GM23248 (cell line): ENCODE measurements at regions not wholly inside any gene's neighbourhood (a gene's known extent, or its start where the extent isn't known, plus 50 kb on each side); places are given as distances from the start of the nearest gene placed in this dataset.
A peak's percentile ranks its signal among the peaks of the same experiment; 100 is the strongest.

ENCODE experiments used
- DNase-seq: peaks from one replicate; pipeline ENCODE4 v3.0.0-alpha.2; 2015
- H2AFZ ChIP-seq: fragments of 200-600 bp; sonication (generic); 2 replicates; pipeline ENCODE4 v1.6.1; 2016; ENCODE audit warnings: antibody characterized with exemption
- H3F3A ChIP-seq: fragments of 200-600 bp; sonication (generic); 2 replicates; pipeline ENCODE4 v1.6.1; 2016; ENCODE audit warnings: mild to moderate bottlenecking, antibody characterized with exemption, mixed run types; ENCODE audit not compliant: insufficient read depth
- H3K27ac ChIP-seq: fragments of 200-600 bp; sonication (generic); 2 replicates; pipeline ENCODE4 v1.5.1; 2016; ENCODE audit warnings: mild to moderate bottlenecking
- H3K27me3 ChIP-seq: fragments of 200-600 bp; sonication (generic); replicated peaks from 2 replicates; pipeline ENCODE4 v1.6.1; 2016; ENCODE audit warnings: mild to moderate bottlenecking; ENCODE audit not compliant: insufficient read depth
- H3K36me3 ChIP-seq: fragments of 200-600 bp; sonication (generic); 2 replicates; pipeline ENCODE4 v1.6.1; 2016; ENCODE audit warnings: low read depth, mild to moderate bottlenecking
- H3K4me1 ChIP-seq: fragments of 200-600 bp; sonication (generic); 2 replicates; pipeline ENCODE4 v1.6.1; 2016; ENCODE audit warnings: mild to moderate bottlenecking; ENCODE audit not compliant: insufficient read depth
- H3K4me2 ChIP-seq: fragments of 200-600 bp; sonication (generic); one replicate; pipeline ENCODE4 v1.6.1; 2016; ENCODE audit warnings: mild to moderate bottlenecking; ENCODE audit not compliant: unreplicated experiment
- H3K4me3 ChIP-seq: fragments of 200-600 bp; sonication (generic); 2 replicates; pipeline ENCODE4 v1.5.1; 2016; ENCODE audit warnings: mild to moderate bottlenecking
- H3K79me2 ChIP-seq: fragments of 200-600 bp; sonication (generic); 2 replicates; pipeline ENCODE4 v1.6.1; 2016; ENCODE audit warnings: mild to moderate bottlenecking; ENCODE audit not compliant: insufficient read depth
- H3K9ac ChIP-seq: fragments of 200-600 bp; sonication (generic); 2 replicates; pipeline ENCODE4 v1.6.1; 2016; ENCODE audit warnings: mild to moderate bottlenecking
- H3K9me2 ChIP-seq: fragments of 200-600 bp; sonication (generic); 2 replicates; pipeline ENCODE4 v1.6.1; 2016; ENCODE audit warnings: mixed run types, mild to moderate bottlenecking, moderate library complexity; ENCODE audit not compliant: insufficient read depth
- H3K9me3 ChIP-seq: fragments of 200-600 bp; sonication (generic); one replicate; pipeline ENCODE4 v1.6.1; 2017; ENCODE audit warnings: low read depth
- H4K20me1 ChIP-seq: fragments of 200-600 bp; sonication (generic); 2 replicates; pipeline ENCODE4 v1.6.0; 2016; ENCODE audit not compliant: insufficient read depth
- EZH2 ChIP-seq: fragments of 200-600 bp; sonication (generic); IDR thresholded peaks from 2 replicates; pipeline ENCODE4 v1.6.1; 2018; ENCODE audit warnings: antibody characterized with exemption, mild to moderate bottlenecking; ENCODE audit not compliant: insufficient read depth, poor library complexity, severe bottlenecking
- EZH2phosphoT487 ChIP-seq: fragments of 200-600 bp; sonication (generic); IDR thresholded peaks from 2 replicates; pipeline ENCODE4 v1.6.1; 2018; ENCODE audit warnings: antibody characterized with exemption, moderate library complexity, mild to moderate bottlenecking, low read depth; ENCODE audit not compliant: insufficient read depth
- WGBS, 2 experiments: methylation state at CpG; one replicate each; pipeline ENCODE4 v1.1.6; 2015 to 2017; ENCODE audit warnings: low lambda C conversion rate in 2 of 2, low coverage in 1 of 2; ENCODE audit errors: missing lambda C conversion rate in 2 of 2; 5-methylcytosine and 5-hydroxymethylcytosine counted together
- in situ Hi-C: fragments of 300-500 bp; cut with MboI; formaldehyde crosslinking; loops from 2 replicates; pipeline ENCODE4 v1.15.0; 2020

GRCh38 chr9:80874276-80874675 is 815.1 kb downstream of the TLE1 start:
- H3K4me1 ChIP-seq = 0 out of 2 replicates have a peak, but pooled peaks cover 5% of the 10 kb centered on the region
- no peak overlapping the region for H2AFZ ChIP-seq
- no peaks in the 10 kb centered on the region for H3K36me3 ChIP-seq
- H4K20me1 ChIP-seq = no peaks in the 10 kb centered on the region
- H3K9me2 ChIP-seq = no peaks in the 10 kb centered on the region; the same call in 1 of the 2 replicates
- no peak overlapping the region for H3K4me3 ChIP-seq
- no peaks in the 10 kb centered on the region for H3K9me3 ChIP-seq
- peak; percentile 42 for DNase-seq
- H3F3A ChIP-seq = peaks cover 4% of the 10 kb centered on the region
- WGBS, 2 experiments = 9 to 20% methylated on average over 1 of the region's 1 CpG
- H3K27me3 ChIP-seq = peaks cover 4% of the 10 kb centered on the region; the same call in 1 of the 2 replicates
- no peaks in the 10 kb centered on the region for H3K79me2 ChIP-seq
- no peak overlapping the region for H3K9ac ChIP-seq
- no peak for TF ChIP-seq EZH2
- no peak for TF ChIP-seq EZH2phosphoT487
- H3K4me2 ChIP-seq = no peak overlapping the region
- H3K27ac ChIP-seq = no peak overlapping the region
- in situ Hi-C loops = no loop called here

GRCh38 chr9:80873861-80874260 is 815.5 kb downstream of the TLE1 start:
- Histone ChIP-seq H3K9ac (no peak overlapping the region), H3F3A (peaks cover 4% of the 10 kb centered on the region), H3K4me2 (no peak overlapping the region), H3K27me3 (peaks cover 4% of the 10 kb centered on the region; the same call in 1 of the 2 replicates), H3K79me2 (no peaks in the 10 kb centered on the region), H4K20me1 (no peaks in the 10 kb centered on the region), H3K4me1 (0 out of 2 replicates have a peak, but pooled peaks cover 5% of the 10 kb centered on the region), H3K9me2 (no peaks in the 10 kb centered on the region; the same call in 1 of the 2 replicates), H3K9me3 (no peaks in the 10 kb centered on the region), H2AFZ (no peak overlapping the region), H3K27ac (no peak overlapping the region), H3K36me3 (no peaks in the 10 kb centered on the region), H3K4me3 (no peak overlapping the region)
- WGBS, 2 experiments = 0 to 1% methylated on average over 2 of the region's 2 CpGs
- in situ Hi-C loops = no loop called here
- peak; percentile 10 for DNase-seq
- TF ChIP-seq EZH2phosphoT487 = no peak
- no peak for TF ChIP-seq EZH2

- in situ Hi-C loops = no loop called here
- TF ChIP-seq EZH2 = no peak
- TF ChIP-seq EZH2phosphoT487 = no peak
Measured at GRCh38 chr9:80871596-80871995, 817.8 kb downstream of the TLE1 start.

GRCh38 chr9:80867731-80868130 is 821.6 kb downstream of the TLE1 start:
- no peaks in the 10 kb centered on the region for H3K27me3 ChIP-seq
- in situ Hi-C loops = no loop called here
- no peak for TF ChIP-seq EZH2phosphoT487
- TF ChIP-seq EZH2 = no peak
- no peaks in the 10 kb centered on the region for H3K9me2 ChIP-seq
- no peak overlapping the region for H2AFZ ChIP-seq
- no peaks in the 10 kb centered on the region for H3K36me3 ChIP-seq
- no peak overlapping the region for H3K4me3 ChIP-seq
- H3K79me2 ChIP-seq = no peaks in the 10 kb centered on the region
- no peak overlapping the region for H3K4me2 ChIP-seq
- H3K9ac ChIP-seq = no peak overlapping the region
- no peaks in the 10 kb centered on the region for H3K9me3 ChIP-seq
- no peak overlapping the region for H3K27ac ChIP-seq
- no peaks in the 10 kb centered on the region for H3K4me1 ChIP-seq
- H3F3A ChIP-seq = no peaks in the 10 kb centered on the region
- DNase-seq = no peak
- no peaks in the 10 kb centered on the region for H4K20me1 ChIP-seq

More at GRCh38 chr9:80871596-80871995, 817.8 kb downstream of the TLE1 start:
- H3K4me3 ChIP-seq = no peak overlapping the region
- H3K9me2 ChIP-seq = no peaks in the 10 kb centered on the region
- 0 out of 2 replicates have a peak, but pooled peaks cover 5% of the 10 kb centered on the region for H3K4me1 ChIP-seq
- no peaks in the 10 kb centered on the region for H3K36me3 ChIP-seq
- no peak overlapping the region for H3K27ac ChIP-seq
- no peak for DNase-seq
- no peaks in the 10 kb centered on the region for H4K20me1 ChIP-seq
- no peaks in the 10 kb centered on the region for H3K9me3 ChIP-seq
- no peak overlapping the region for H3K4me2 ChIP-seq
- no peak overlapping the region for H2AFZ ChIP-seq
- no peaks in the 10 kb centered on the region for H3K79me2 ChIP-seq
- H3K9ac ChIP-seq = no peak overlapping the region
- peaks cover 4% of the 10 kb centered on the region for H3F3A ChIP-seq
- H3K27me3 ChIP-seq = no peaks in the 10 kb centered on the region; the same call in 1 of the 2 replicates
